MG63 (cell line): ENCODE measurements at regions not wholly inside any gene's neighbourhood (a gene's known extent, or its start where the extent isn't known, plus 50 kb on each side); places are given as distances from the start of the nearest gene placed in this dataset.
A peak's percentile ranks its signal among the peaks of the same experiment; 100 is the strongest.

Experiments
- DNase-seq: peaks from one replicate; pipeline ENCODE4 v3.0.0-alpha.2; 2020
- H3K27me3 ChIP-seq: fragments of 250-450 bp; sonication (Bioruptor Pico); 2 replicates; pipeline ENCODE4 v1.5.1; 2020; ENCODE audit warnings: mild to moderate bottlenecking, moderate library complexity
- H3K36me3 ChIP-seq: fragments of 250-450 bp; sonication (Bioruptor Pico); 2 replicates; pipeline ENCODE4 v1.5.1; 2020; ENCODE audit warnings: mild to moderate bottlenecking, moderate library complexity
- H3K4me3 ChIP-seq: fragments of 250-450 bp; sonication (Bioruptor Pico); 2 replicates; pipeline ENCODE4 v1.5.1; 2020; ENCODE audit warnings: mild to moderate bottlenecking, moderate library complexity
- H3K9me3 ChIP-seq: fragments of 250-450 bp; sonication (Bioruptor Pico); 2 replicates; pipeline ENCODE4 v1.5.1; 2020; ENCODE audit warnings: mild to moderate bottlenecking, moderate library complexity

DNA sequence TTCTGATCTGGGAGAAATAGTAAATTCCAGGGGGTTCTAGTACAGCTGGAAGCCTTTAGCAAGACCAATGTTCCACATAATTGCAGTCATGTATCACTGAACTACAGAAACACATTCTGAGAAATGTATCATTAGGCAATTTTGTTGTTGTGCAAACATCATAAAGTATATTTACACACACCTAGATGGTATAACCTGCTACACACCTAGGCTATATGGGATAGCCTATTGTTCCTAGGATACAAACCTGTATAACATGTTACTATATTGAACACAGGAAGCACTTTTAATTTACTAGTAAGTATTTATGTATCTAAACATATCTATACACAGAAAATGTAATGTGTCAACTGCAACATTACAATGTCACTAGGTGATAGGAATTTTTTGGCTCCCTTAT is 525.9 kb upstream of the NRSN1 start:
- DNase-seq: no peak
- Histone ChIP-seq H3K9me3 (no peaks in the 10 kb centered on the region), H3K27me3 (no peaks in the 10 kb centered on the region), H3K4me3 (no peak overlapping the region), H3K36me3 (no peaks in the 10 kb centered on the region)

DNA sequence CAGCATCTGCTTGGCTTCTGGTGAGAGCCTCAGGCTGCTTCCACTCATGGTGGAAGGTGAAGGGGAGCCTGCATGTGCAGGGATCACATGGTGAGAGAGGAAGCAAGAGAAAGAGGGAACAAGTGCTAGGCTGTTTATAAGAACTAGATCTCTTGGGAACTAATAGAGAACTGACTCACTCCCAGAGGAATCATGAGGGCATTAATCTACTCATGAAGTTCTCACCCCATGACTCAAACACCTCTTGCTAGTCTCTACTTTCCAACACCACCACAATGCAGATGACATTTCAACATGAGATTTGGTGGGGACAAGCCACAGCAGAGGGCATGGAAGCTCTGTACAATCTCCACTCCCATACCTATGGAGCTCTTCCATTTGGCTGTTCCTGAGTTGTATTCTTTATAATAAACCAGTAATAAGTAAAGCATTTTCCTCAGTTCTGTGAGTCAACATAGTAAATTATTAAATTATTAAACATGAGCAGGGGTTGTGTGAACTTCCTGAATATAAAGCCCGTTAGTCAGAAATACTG is 524.1 kb upstream of the NRSN1 start:
- no peaks in the 10 kb centered on the region for H3K9me3 ChIP-seq
- H3K36me3 ChIP-seq: no peaks in the 10 kb centered on the region
- DNase-seq: no peak
- no peak overlapping the region for H3K4me3 ChIP-seq
- H3K27me3 ChIP-seq: no peaks in the 10 kb centered on the region

DNA sequence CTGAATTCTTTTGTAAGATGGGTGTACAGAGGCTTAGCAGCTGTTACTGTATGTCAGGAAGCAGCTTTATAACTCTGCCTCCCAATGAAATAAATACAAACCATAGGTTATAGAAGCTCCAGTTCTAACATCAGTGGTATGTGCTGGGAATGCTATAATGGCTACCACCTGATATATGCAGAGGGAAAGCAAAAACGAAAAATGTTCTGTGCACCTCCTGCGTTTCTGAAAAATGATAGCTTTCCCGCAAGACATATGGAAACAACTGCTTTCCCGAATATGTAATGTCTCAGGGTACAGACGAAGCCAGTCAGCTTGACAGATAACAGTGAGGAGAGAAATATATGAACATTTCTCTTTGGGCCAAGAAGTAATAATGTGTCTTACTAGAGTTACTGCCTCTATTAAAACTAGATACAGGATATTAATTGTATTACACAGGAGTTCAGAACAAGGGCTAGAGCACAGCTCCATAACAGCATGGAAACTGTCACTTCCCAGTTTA is 517.0 kb upstream of the NRSN1 start:
- no peak for DNase-seq
- Histone ChIP-seq H3K27me3 (no peaks in the 10 kb centered on the region), H3K36me3 (no peaks in the 10 kb centered on the region), H3K4me3 (no peak overlapping the region), H3K9me3 (no peaks in the 10 kb centered on the region)

DNA sequence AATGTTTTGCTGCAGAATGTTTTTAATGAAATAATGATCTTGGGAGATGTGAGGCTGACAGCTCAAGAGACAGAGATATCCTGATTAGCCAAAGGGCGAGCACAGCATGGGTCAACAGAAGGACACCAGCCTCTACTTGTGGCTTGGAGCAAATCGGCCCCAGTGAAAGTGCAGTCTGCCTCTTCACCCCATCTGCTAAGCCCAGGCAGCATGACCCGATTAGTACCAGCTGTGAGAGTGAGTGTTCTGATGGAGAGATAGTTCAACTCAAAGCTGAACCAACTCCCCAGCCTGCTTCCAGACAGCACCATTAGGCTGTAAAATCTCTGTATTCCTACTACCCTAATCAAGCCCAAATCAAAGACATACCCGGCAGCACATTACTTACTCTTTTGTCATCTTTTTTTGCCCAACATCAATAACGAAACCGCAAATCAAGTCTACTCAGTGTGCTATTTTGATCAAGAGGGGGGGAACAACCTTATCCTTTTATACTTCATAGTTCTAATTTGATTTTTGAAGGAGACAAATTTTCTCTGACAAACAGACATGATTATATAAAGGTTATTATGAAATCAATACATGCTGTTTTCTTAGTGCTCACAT is 514.1 kb upstream of the NRSN1 start:
- no peak for DNase-seq
- no peaks in the 10 kb centered on the region for H3K36me3 ChIP-seq
- no peaks in the 10 kb centered on the region for H3K9me3 ChIP-seq
- H3K27me3 ChIP-seq: no peaks in the 10 kb centered on the region
- no peak overlapping the region for H3K4me3 ChIP-seq

DNA sequence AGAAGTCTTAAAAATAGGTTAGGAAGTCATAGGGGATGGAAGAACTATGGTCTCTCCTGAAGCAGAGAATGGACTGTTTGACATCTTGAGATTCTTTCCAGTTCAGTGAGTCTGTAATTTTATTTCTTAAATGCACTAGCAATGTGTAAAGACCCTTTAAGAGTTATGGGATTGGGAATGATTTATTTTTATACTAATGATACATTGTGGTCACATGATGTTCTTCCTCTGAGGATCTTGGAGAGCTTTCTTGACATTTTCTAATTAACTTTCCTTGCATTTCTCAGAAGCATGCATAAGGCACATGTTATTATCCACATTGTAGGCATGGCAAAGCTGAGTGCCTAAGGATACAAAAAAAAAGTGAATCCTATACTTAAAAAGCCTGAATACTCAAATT is 507.6 kb upstream of the NRSN1 start:
- Histone ChIP-seq H3K36me3 (no peaks in the 10 kb centered on the region), H3K4me3 (no peak overlapping the region), H3K9me3 (no peaks in the 10 kb centered on the region), H3K27me3 (no peaks in the 10 kb centered on the region)
- no peak for DNase-seq

DNA sequence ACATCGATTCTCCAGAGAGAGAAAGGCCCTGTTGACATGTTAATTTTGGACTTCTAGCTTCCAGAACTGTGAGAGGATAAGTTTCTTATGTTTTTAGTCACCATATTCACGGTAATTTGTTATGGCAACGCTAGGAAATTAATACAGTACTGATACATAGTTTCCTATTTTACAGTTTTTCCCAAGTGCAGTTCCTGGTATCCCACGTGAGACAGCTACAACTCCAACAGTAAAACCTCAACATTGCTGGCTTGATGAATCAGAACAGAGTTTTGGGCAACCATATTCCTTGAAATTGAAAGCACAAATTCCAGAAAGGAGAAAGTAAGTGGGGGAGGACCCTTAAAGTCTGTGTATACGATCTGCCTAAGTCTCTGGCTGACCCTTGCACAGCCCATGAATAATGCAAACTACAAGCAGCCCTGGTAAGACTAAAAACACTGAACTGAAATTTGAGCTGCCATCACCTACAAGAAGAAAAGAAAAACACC is 505.1 kb upstream of the NRSN1 start:
- DNase-seq: peak; percentile 1
- H3K36me3 ChIP-seq: no peaks in the 10 kb centered on the region
- no peaks in the 10 kb centered on the region for H3K9me3 ChIP-seq
- no peaks in the 10 kb centered on the region for H3K27me3 ChIP-seq
- no peak overlapping the region for H3K4me3 ChIP-seq

DNA sequence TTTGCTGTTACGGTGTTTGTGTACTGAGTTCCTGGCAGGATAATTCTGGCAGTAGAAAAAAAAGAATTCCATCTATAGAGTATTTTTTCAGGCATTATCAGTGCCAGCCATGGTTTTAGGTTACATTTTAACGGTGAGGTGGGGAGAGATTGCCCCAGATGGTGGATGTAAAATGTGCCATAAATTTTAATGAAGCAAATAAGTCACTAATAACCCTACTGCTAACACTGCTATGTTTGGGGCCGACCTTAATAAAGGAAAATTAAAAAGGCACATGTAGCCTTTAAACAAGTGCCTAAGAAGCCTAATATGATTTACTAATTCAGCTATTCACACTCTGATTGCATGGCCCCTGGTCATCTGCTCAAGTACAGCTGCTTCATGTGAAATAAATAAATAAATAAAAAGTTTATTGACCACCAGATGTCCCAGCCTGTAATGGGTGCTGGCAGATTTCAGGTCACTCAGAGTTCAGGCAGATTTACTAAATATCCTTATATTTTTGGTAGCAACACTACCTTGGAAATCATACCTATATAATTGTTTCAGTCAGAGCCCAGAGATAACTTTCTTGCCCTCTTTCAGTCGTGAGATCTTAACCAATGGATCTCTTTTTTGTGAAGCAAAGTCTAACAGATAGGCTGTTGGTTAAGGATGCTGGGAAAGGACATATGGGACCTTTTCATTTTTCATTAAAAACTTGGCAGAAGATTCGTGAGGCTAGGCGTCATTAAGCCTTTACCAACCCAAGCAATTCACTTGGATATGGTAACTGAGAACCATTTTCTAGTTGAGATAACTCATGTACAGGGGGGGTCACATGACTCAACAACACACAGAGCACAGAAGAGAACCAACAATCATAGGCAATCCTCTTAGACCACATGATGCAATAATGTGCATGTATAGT is 495.0 kb upstream of the NRSN1 start:
- H3K9me3 ChIP-seq: no peaks in the 10 kb centered on the region

DNA sequence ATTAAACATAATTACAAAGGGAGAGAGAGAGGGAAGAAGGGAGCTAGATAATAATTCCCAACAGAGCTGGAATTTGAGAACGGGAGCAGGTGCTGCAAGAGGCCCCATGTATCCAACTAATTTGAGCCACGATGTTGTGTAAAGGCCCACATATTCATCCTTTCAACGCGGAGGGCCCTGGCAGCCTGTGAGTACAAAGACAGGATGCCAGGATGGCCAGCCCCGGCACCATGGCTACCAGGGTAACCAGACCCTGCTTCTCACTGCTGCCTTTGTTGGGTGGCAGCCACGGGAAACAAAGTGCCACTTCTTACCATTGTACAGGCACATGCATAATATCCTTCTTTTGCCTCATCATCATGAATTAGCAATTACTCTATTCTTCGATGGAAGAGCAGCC is 492.0 kb upstream of the NRSN1 start:
- DNase-seq: no peak
- Histone ChIP-seq H3K9me3 (no peaks in the 10 kb centered on the region), H3K36me3 (no peaks in the 10 kb centered on the region), H3K4me3 (no peak overlapping the region), H3K27me3 (no peaks in the 10 kb centered on the region)

More for the DNA sequence above, 495.0 kb upstream of the NRSN1 start:
- no peak for DNase-seq
- Histone ChIP-seq H3K27me3 (no peaks in the 10 kb centered on the region), H3K36me3 (no peaks in the 10 kb centered on the region), H3K4me3 (no peak overlapping the region)

DNA sequence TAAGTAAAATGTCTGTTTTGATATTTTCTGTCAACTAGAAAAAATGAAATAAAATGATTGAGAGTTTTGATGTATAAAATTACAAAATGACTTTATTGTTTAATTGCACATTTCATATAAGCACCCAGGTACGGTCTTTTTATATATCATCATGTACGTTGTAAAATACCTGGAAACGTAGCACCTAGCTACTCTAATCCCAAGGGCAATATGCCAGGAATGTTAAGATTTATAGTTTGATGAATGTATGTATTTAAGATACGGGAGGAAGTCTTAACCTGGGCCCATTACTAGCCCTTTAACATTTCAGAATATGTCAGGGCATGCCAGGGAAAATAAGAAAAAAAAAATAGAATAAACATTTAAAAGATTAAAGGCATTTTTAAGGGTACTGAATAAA is 490.9 kb upstream of the NRSN1 start:
- H3K36me3 ChIP-seq: no peaks in the 10 kb centered on the region
- H3K9me3 ChIP-seq: no peaks in the 10 kb centered on the region
- no peak for DNase-seq
- H3K27me3 ChIP-seq: no peaks in the 10 kb centered on the region
- H3K4me3 ChIP-seq: no peak overlapping the region

DNA sequence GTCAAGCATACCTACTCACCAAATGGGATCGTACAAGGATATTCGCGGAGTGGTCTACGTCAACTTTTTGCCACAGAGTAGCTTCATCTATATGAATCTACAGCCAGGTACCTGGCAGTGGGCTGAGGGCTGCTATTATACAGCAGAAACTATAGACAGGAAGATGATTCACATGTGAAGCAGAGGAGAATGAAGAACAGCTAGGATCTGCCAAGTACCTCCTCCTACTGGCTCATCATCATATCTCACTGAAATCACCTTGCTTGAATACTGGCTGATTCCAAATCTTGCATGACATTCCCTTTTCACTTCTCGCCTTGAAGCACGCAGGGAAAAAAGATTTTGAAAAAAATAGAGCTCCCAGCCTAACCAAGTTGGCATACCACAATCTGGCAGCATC is 488.7 kb upstream of the NRSN1 start:
- no peaks in the 10 kb centered on the region for H3K36me3 ChIP-seq

DNA sequence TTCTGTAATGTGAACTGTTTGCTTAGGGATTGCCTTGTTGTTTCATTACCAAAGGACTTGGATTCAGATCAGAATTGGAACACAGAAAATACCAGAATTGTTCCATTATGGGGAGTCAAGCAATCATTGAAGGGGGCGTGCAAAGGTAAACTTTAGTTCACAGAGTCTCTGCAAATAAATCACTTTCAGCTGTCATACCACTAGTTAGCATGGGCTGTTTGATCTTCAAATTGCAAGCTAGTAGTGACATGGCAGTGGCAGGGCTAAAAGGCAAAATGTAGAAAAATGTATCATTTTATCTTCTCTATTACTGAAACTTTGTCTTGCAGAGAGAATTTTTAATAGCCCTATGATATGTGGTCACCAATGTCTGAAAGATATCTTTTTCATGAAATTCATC is 483.2 kb upstream of the NRSN1 start:
- Histone ChIP-seq H3K4me3 (no peak overlapping the region), H3K9me3 (no peaks in the 10 kb centered on the region), H3K27me3 (no peaks in the 10 kb centered on the region), H3K36me3 (no peaks in the 10 kb centered on the region)
- DNase-seq: no peak

More for the DNA sequence above, 488.7 kb upstream of the NRSN1 start:
- Histone ChIP-seq H3K4me3 (no peak overlapping the region), H3K27me3 (no peaks in the 10 kb centered on the region), H3K9me3 (no peaks in the 10 kb centered on the region)
- DNase-seq: no peak

DNA sequence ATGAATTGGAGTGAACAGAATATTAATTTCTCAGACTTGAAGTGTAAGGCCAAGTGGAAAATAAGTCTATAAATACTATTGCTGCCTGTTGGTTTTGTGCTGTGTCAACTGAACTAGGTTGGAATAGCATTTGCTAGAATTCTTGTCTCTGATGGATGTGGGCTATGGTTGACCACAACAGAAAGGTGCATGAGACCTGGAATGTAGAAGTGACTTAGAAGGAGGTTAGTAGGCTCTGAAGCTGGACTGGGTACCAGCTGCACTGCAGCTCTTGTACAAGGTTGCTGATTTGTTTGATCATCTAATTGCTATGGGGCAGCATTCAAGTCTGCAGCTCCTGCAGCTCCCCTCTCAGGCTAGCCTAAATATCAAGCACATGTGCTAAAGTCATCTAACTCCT is 479.0 kb upstream of the NRSN1 start:
- H3K27me3 ChIP-seq: no peaks in the 10 kb centered on the region
- H3K4me3 ChIP-seq: no peak overlapping the region
- H3K36me3 ChIP-seq: no peaks in the 10 kb centered on the region
- no peaks in the 10 kb centered on the region for H3K9me3 ChIP-seq
- no peak for DNase-seq

DNA sequence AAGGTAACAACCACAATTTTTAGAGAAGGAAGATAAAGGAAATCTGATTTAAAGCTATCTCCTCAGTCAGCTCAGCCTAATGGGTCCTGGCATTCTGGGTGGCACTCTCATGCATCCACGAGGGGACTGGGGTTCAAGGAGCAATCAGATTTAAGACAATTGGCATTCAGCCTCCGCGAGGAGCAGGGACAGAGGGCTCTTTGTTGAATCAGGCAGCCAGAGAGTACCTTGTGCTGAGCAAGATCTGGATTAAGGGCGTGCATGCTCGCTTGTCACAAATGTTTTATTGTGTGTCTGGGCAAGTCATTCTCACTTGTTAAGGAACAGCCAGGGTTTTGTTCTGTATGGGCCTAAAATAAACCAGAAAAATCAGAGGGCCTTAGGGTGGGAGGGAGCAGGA is 475.3 kb upstream of the NRSN1 start:
- no peaks in the 10 kb centered on the region for H3K27me3 ChIP-seq
- H3K9me3 ChIP-seq: no peaks in the 10 kb centered on the region
- no peak for DNase-seq
- H3K4me3 ChIP-seq: no peak overlapping the region
- H3K36me3 ChIP-seq: no peaks in the 10 kb centered on the region

DNA sequence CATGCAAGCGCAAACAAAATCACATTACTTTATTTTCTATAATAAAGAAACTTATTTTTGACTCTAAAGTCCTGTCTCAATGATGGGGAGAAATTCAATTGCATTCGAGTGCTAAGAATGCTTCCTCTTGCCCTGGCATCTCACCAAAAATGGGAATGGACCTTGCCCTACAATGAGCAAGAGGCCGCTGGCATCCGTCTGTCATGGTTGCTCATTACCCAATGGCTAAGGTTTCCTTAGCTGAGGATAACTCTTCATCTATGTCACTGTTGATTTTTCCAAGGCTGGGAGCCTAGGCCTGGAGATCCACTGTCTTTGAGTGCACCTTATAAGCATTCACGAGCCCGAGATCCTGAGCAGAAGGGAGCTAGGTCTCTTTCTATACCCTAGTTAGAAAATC is 471.3 kb upstream of the NRSN1 start:
- no peak for DNase-seq
- H3K27me3 ChIP-seq: no peaks in the 10 kb centered on the region
- H3K4me3 ChIP-seq: no peak overlapping the region
- no peaks in the 10 kb centered on the region for H3K9me3 ChIP-seq
- H3K36me3 ChIP-seq: no peaks in the 10 kb centered on the region

DNA sequence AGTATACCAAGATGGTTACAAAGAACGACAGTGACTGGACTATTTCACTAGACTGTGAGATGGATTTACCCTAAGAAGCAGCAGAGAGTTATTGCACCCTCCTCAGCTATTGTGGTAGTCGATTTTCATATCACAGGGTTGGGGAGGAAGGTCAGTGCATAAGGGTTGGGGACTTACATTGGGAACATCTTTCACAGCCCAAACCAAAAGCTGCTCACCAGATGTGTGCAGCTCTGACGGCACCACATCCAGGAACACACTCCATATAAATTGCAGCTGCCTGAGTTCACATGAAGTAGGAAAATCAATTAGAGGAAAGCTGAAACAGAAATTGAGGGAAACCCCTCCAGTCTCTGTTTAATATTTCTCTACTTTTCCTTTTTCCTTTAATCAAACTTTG is 470.5 kb upstream of the NRSN1 start:
- Histone ChIP-seq H3K36me3 (no peaks in the 10 kb centered on the region), H3K9me3 (no peaks in the 10 kb centered on the region), H3K27me3 (no peaks in the 10 kb centered on the region)

DNA sequence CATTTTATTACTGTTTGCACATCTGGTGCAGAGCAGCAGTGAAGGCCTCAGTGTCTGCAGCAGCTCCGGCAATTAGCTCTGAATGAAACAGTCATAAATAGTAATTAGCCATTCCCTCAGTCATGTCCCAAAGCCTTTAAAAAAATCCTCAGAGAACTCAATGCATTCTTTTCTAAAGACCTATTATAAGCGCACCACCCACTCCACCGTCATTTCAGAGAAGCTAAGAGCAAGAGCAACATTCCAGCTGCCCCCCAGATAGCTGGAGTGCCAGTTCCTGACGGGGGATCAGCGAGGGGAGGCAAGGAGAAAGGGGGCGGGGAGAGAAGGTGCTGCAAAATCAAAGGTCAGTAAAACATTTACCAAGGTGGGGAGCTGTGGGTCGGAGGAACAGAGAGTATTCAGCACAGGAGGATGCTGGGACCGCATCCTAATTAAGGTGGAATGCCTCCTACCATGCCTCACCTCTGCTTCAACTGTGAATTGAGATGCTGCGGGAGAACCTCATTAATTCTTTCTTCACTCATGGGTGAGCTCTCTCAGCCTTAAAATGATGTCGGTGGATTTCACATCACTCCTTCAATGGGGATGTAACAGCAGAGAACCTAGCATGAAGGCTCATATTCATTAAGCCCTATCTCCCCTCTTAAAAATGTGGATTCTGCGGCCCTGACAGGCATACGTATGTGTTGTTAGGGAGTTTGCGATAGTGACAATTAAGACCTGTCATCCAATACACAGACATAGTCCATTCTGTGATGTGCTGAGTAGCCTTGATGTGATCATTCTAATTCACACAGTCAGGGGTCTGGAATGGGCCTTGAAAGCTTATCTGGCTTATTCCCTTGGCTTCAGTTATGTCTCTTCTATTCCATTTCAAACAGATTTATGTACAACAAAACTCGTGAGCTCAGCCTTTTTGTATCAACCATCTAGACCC is 469.5 kb upstream of the NRSN1 start:
- Histone ChIP-seq H3K36me3 (no peaks in the 10 kb centered on the region), H3K27me3 (no peaks in the 10 kb centered on the region), H3K4me3 (no peak overlapping the region), H3K9me3 (no peaks in the 10 kb centered on the region)
- no peak for DNase-seq

More for the DNA sequence above, 470.5 kb upstream of the NRSN1 start:
- DNase-seq: no peak
- H3K4me3 ChIP-seq: no peak overlapping the region

DNA sequence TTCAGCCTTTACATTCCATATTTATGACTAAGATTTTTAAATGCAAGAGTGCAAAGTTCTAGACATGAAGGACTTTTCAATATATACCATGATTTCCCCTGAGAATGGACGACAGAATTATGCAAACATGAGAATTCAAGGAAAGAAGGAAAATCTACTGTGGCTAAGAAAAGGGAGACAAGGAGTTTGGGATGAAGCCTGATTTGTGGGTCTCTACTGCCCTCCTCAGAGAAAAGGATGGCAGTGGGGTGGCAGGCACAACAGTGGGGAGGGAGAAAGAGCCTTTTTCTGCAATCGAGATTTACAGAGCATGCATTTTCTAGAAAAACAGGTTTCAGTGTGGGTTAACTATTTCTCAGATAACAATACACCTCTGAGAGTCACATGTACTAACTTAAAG is 466.9 kb upstream of the NRSN1 start:
- H3K27me3 ChIP-seq: no peaks in the 10 kb centered on the region
- no peaks in the 10 kb centered on the region for H3K36me3 ChIP-seq
- H3K4me3 ChIP-seq: no peak overlapping the region
- H3K9me3 ChIP-seq: no peaks in the 10 kb centered on the region
- no peak for DNase-seq
